H9 (cell line): ENCODE measurements at regions not wholly inside any gene's neighbourhood (a gene's known extent, or its start where the extent isn't known, plus 50 kb on each side); places are given as distances from the start of the nearest gene placed in this dataset.
A peak's percentile ranks its signal among the peaks of the same experiment; 100 is the strongest.

ENCODE experiments used
- DNase-seq: peaks from one replicate; pipeline ENCODE4 v3.0.0-alpha.2; 2017
- H2AFZ ChIP-seq: one replicate; pipeline ENCODE4 v1.6.1; 2013; ENCODE audit warnings: mild to moderate bottlenecking, low read length, control low read depth, moderate library complexity
- H2AK5ac ChIP-seq: 2 replicates; pipeline ENCODE4 v1.6.1; 2013; ENCODE audit warnings: low read length, control low read depth, mixed read lengths; ENCODE audit not compliant: insufficient read length
- H2BK120ac ChIP-seq: one replicate; pipeline ENCODE4 v1.6.1; 2013; ENCODE audit warnings: low read depth, mild to moderate bottlenecking, low read length, control low read depth, inconsistent platforms; ENCODE audit not compliant: poor library complexity, severe bottlenecking
- H2BK12ac ChIP-seq: 2 replicates; pipeline ENCODE4 v1.6.1; 2013; ENCODE audit warnings: low read length, control low read depth, mixed read lengths, low read depth; ENCODE audit not compliant: insufficient read length
- H2BK15ac ChIP-seq: 2 replicates; pipeline ENCODE4 v1.6.1; 2013; ENCODE audit warnings: low read depth, low read length, control low read depth
- H2BK20ac ChIP-seq: one replicate; pipeline ENCODE4 v1.6.1; 2013; ENCODE audit warnings: low read depth, mild to moderate bottlenecking, low read length, control low read depth, inconsistent platforms; ENCODE audit not compliant: poor library complexity, severe bottlenecking
- H2BK5ac ChIP-seq: 2 replicates; pipeline ENCODE4 v1.6.1; 2013; ENCODE audit warnings: low read length, control low read depth, mixed read lengths; ENCODE audit not compliant: insufficient read length
- H3K14ac ChIP-seq: 2 replicates; pipeline ENCODE4 v1.6.1; 2013; ENCODE audit warnings: low read length, control low read depth; ENCODE audit not compliant: insufficient read depth
- H3K18ac ChIP-seq: 2 replicates; pipeline ENCODE4 v1.6.1; 2013; ENCODE audit warnings: low read depth, mild to moderate bottlenecking, mixed read lengths, low read length, control low read depth; ENCODE audit not compliant: insufficient read length
- H3K23ac ChIP-seq: 2 replicates; pipeline ENCODE4 v1.6.1; 2013; ENCODE audit warnings: low read length, control low read depth, mixed read lengths, low read depth; ENCODE audit not compliant: insufficient read length
- H3K23me2 ChIP-seq: 2 replicates; pipeline ENCODE4 v1.6.1; 2013; ENCODE audit warnings: low read depth, mild to moderate bottlenecking, mixed read lengths, low read length, control low read depth; ENCODE audit not compliant: insufficient read length, poor library complexity, severe bottlenecking
- H3K27ac ChIP-seq: 2 replicates; pipeline ENCODE4 v1.5.1; 2013; ENCODE audit warnings: low read length, control low read depth, mixed read lengths, low read depth; ENCODE audit not compliant: insufficient read length
- H3K27me3 ChIP-seq: 2 replicates; pipeline ENCODE4 v1.6.1; 2013; ENCODE audit warnings: low read length, control low read depth, inconsistent platforms; ENCODE audit not compliant: insufficient read depth
- H3K4ac ChIP-seq: 2 replicates; pipeline ENCODE4 v1.6.1; 2013; ENCODE audit warnings: low read depth, mild to moderate bottlenecking, control low read depth, inconsistent platforms, low read length, moderate library complexity
- H3K4me1 ChIP-seq: 2 replicates; pipeline ENCODE4 v1.6.1; 2013; ENCODE audit warnings: low read length, control low read depth, inconsistent platforms; ENCODE audit not compliant: insufficient read depth
- H3K4me2 ChIP-seq: 2 replicates; pipeline ENCODE4 v1.6.1; 2013; ENCODE audit warnings: low read length, control low read depth, mixed read lengths; ENCODE audit not compliant: insufficient read length, insufficient read depth
- H3K56ac ChIP-seq: 2 replicates; pipeline ENCODE4 v1.6.1; 2013; ENCODE audit warnings: low read depth, mild to moderate bottlenecking, mixed read lengths, low read length, control low read depth; ENCODE audit not compliant: insufficient read length
- H3K79me1 ChIP-seq: 2 replicates; pipeline ENCODE4 v1.6.1; 2013; ENCODE audit warnings: low read depth, mild to moderate bottlenecking, moderate library complexity, low read length, control low read depth, inconsistent platforms; ENCODE audit not compliant: insufficient read depth, poor library complexity, severe bottlenecking
- H3K79me2 ChIP-seq: 2 replicates; pipeline ENCODE4 v1.6.1; 2013; ENCODE audit warnings: low read length, control low read depth, inconsistent platforms; ENCODE audit not compliant: insufficient read depth
- H3K9ac ChIP-seq: 2 replicates; pipeline ENCODE4 v1.6.1; 2013; ENCODE audit warnings: low read length, control low read depth, mixed read lengths; ENCODE audit not compliant: insufficient read length; ENCODE audit errors: extremely low read depth
- H3K9me3 ChIP-seq: one replicate; pipeline ENCODE4 v1.6.1; 2013; ENCODE audit warnings: low read depth, low read length, inconsistent platforms; ENCODE audit not compliant: control insufficient read depth
- H3T11ph ChIP-seq: one replicate; pipeline ENCODE4 v1.6.1; 2013; ENCODE audit warnings: mild to moderate bottlenecking, low read length, control low read depth, inconsistent platforms
- H4K20me1 ChIP-seq: one replicate; pipeline ENCODE4 v1.6.1; 2013; ENCODE audit not compliant: control insufficient read depth, insufficient read length, insufficient read depth
- H4K5ac ChIP-seq: 2 replicates; pipeline ENCODE4 v1.6.1; 2013; ENCODE audit warnings: low read depth, mild to moderate bottlenecking, mixed read lengths, low read length, control low read depth; ENCODE audit not compliant: insufficient read length
- H4K8ac ChIP-seq: replicated peaks from 2 replicates; pipeline ENCODE4 v1.6.1; 2013; ENCODE audit warnings: low read length, control low read depth, mixed read lengths, low read depth; ENCODE audit not compliant: insufficient read length
- H4K91ac ChIP-seq: 2 replicates; pipeline ENCODE4 v1.6.1; 2013; ENCODE audit warnings: low read depth, mild to moderate bottlenecking, moderate library complexity, mixed read lengths, low read length, control low read depth; ENCODE audit not compliant: insufficient read length
- H3K27ac Mint-ChIP-seq, 3 experiments: 2 replicates in 2 of 3; 3 replicates in 1 of 3; pipeline ENCODE4 v1.8.0; 2020 to 2021; ENCODE audit warnings: mixed read lengths in 3 of 3, mild to moderate bottlenecking in 1 of 3, moderate library complexity in 1 of 3
- H3K27me3 Mint-ChIP-seq: 2 replicates; pipeline ENCODE4 v1.8.0; 2021; ENCODE audit warnings: low read depth, mild to moderate bottlenecking, moderate library complexity, mixed read lengths
- H3K36me3 Mint-ChIP-seq, 3 experiments: 2 replicates in 2 of 3; 3 replicates in 1 of 3; pipeline ENCODE4 v1.8.0; 2020 to 2021; ENCODE audit warnings: low read depth in 3 of 3, mixed read lengths in 3 of 3; ENCODE audit not compliant: insufficient read depth in 1 of 3
- H3K4me1 Mint-ChIP-seq, 2 experiments: 2 replicates each; pipeline ENCODE4 v1.8.0; 2020; ENCODE audit warnings: mixed read lengths in 2 of 2
- H3K4me3 Mint-ChIP-seq, 2 experiments: 2 replicates in 1 of 2; 3 replicates in 1 of 2; pipeline ENCODE4 v1.8.0; 2020 to 2021; ENCODE audit warnings: mild to moderate bottlenecking in 2 of 2, mixed read lengths in 2 of 2, moderate library complexity in 1 of 2
- H3K9me3 Mint-ChIP-seq, 2 experiments: 2 replicates in 1 of 2; 3 replicates in 1 of 2; pipeline ENCODE4 v1.8.0; 2020; ENCODE audit warnings: mild to moderate bottlenecking in 2 of 2, mixed read lengths in 2 of 2, moderate library complexity in 1 of 2
- CTCF ChIP-seq: fragments of 200-600 bp; sonication (generic); conservative IDR thresholded peaks from 3 replicates; pipeline ENCODE4 v1.8.0; 2021; ENCODE audit warnings: antibody characterized with exemption, mild to moderate bottlenecking

GRCh38 chr4:107349732-107350131 lies 313.6 kb upstream of the DKK2 start:
- no peak overlapping the region for H4K91ac ChIP-seq
- Mint-ChIP-seq H3K27ac (peak overlapping the region; percentile 15 to 96 (median 90); a peak in 4 of 7 replicates), H3K36me3 (peaks cover 8 to 24% (median 9%) of the 10 kb centered on the region in 3 experiments), H3K9me3 (peaks cover 18 to 19% of the 10 kb centered on the region in 2 experiments), H3K27me3 (no peaks in the 10 kb centered on the region), H3K4me3 (no peak overlapping the region; a peak in 1 of 5 replicates), H3K4me1 (peaks cover 26 to 30% of the 10 kb centered on the region in 2 experiments)
- no peak overlapping the region for H2AFZ ChIP-seq
- no peak overlapping the region for H2BK5ac ChIP-seq
- H3K27me3 ChIP-seq = no peaks in the 10 kb centered on the region
- no peak overlapping the region for H3K23ac ChIP-seq
- H3K18ac ChIP-seq = no peak overlapping the region
- H3K4me2 ChIP-seq = peak overlapping the region; percentile 14
- H3T11ph ChIP-seq = no peak overlapping the region
- no peaks in the 10 kb centered on the region for H3K9me3 ChIP-seq
- H4K8ac ChIP-seq = no peak overlapping the region
- no peak overlapping the region for H2BK12ac ChIP-seq
- no peak overlapping the region for H2BK15ac ChIP-seq
- no peaks in the 10 kb centered on the region for H3K23me2 ChIP-seq
- H3K56ac ChIP-seq = no peak overlapping the region
- H3K27ac ChIP-seq = no peak overlapping the region
- TF ChIP-seq CTCF = no peak
- H2AK5ac ChIP-seq = no peak overlapping the region
- H2BK20ac ChIP-seq = no peak overlapping the region
- H4K5ac ChIP-seq = no peak overlapping the region
- no peaks in the 10 kb centered on the region for H3K79me2 ChIP-seq
- no peak for DNase-seq
- H3K79me1 ChIP-seq = no peaks in the 10 kb centered on the region
- H3K4ac ChIP-seq = no peak overlapping the region
- no peaks in the 10 kb centered on the region for H4K20me1 ChIP-seq
- no peak overlapping the region for H3K9ac ChIP-seq
- H2BK120ac ChIP-seq = no peak overlapping the region
- H3K4me1 ChIP-seq = peaks cover 5% of the 10 kb centered on the region; the same call in 1 of the 2 replicates
- no peak overlapping the region for H3K14ac ChIP-seq
